Activated T-cell treated with anti-CD3 and anti-CD28 coated beads, Interleukin-2, amount 50 U/mL, for 72 hours (primary cell): ENCODE measurements at regions not wholly inside any gene's neighbourhood (a gene's known extent, or its start where the extent isn't known, plus 50 kb on each side); places are given as distances from the start of the nearest gene placed in this dataset.

Experiments
- ATAC-seq, 2 donors: fragments of 150-1000 bp; cut with Tn5 transposase; replicated peaks in 1 of 2; 2 replicates each; pipeline ENCODE4 v1.10.0; 2021; ENCODE audit warnings: moderate library complexity in 2 of 2, mild to moderate bottlenecking in 1 of 2
- DNase-seq, 2 donors: peaks; one replicate each; pipeline ENCODE4 v3.0.0; 2021 to 2022; ENCODE audit warnings: mixed read lengths in 1 of 2
- H3K27ac Mint-ChIP-seq: one replicate; pipeline ENCODE4 v1.8.0; 2022; ENCODE audit warnings: mild to moderate bottlenecking, moderate library complexity, mixed read lengths
- H3K27me3 Mint-ChIP-seq: one replicate; pipeline ENCODE4 v1.8.0; 2022; ENCODE audit warnings: low read depth, mixed read lengths
- H3K36me3 Mint-ChIP-seq, 2 donors: one replicate each; pipeline ENCODE4 v1.8.0; 2022; ENCODE audit warnings: mixed read lengths in 2 of 2, mild to moderate bottlenecking in 1 of 2; ENCODE audit not compliant: insufficient read depth in 2 of 2
- H3K4me1 Mint-ChIP-seq: one replicate; pipeline ENCODE4 v1.8.0; 2022; ENCODE audit warnings: low read depth, mixed read lengths
- H3K4me3 Mint-ChIP-seq, 2 donors: one replicate each; pipeline ENCODE4 v1.8.0; 2022; ENCODE audit warnings: mild to moderate bottlenecking in 2 of 2, mixed read lengths in 2 of 2, moderate library complexity in 2 of 2
- H3K9me3 Mint-ChIP-seq, 2 donors: one replicate each; pipeline ENCODE4 v1.8.0; 2022; ENCODE audit warnings: mixed read lengths in 2 of 2

- H3K4me3 Mint-ChIP-seq = no peak overlapping the region
- H3K27ac Mint-ChIP-seq = no peak overlapping the region
- DNase-seq = no peak
- H3K27me3 Mint-ChIP-seq = peaks cover 31% of the 10 kb centered on the region
- no peaks in the 10 kb centered on the region for H3K36me3 Mint-ChIP-seq
- ATAC-seq = no peak
- no peaks in the 10 kb centered on the region for H3K9me3 Mint-ChIP-seq
- H3K4me1 Mint-ChIP-seq = no peaks in the 10 kb centered on the region
These were observed 347.5 kb downstream of the PREX1 start for GRCh38 chr20:48480216-48480772.

- DNase-seq = no peak
- no peak overlapping the region for H3K27ac Mint-ChIP-seq
- no peaks in the 10 kb centered on the region for H3K36me3 Mint-ChIP-seq
- H3K4me1 Mint-ChIP-seq = no peaks in the 10 kb centered on the region
- no peaks in the 10 kb centered on the region for H3K9me3 Mint-ChIP-seq
- no peak for ATAC-seq
- H3K4me3 Mint-ChIP-seq = no peak overlapping the region
- H3K27me3 Mint-ChIP-seq = peaks cover 23% of the 10 kb centered on the region
These were observed 348.8 kb downstream of the PREX1 start for GRCh38 chr20:48478806-48479585.

GRCh38 chr20:48478370-48478769 is 349.4 kb downstream of the PREX1 start:
- Mint-ChIP-seq H3K4me3 (no peak overlapping the region), H3K36me3 (no peaks in the 10 kb centered on the region), H3K4me1 (no peaks in the 10 kb centered on the region), H3K27ac (no peak overlapping the region), H3K27me3 (peaks cover 23% of the 10 kb centered on the region), H3K9me3 (no peaks in the 10 kb centered on the region)
- no peak for ATAC-seq
- no peak for DNase-seq

- Mint-ChIP-seq H3K9me3 (no peaks in the 10 kb centered on the region), H3K4me3 (no peak overlapping the region), H3K27ac (no peak overlapping the region), H3K27me3 (peaks cover 23% of the 10 kb centered on the region), H3K36me3 (no peaks in the 10 kb centered on the region), H3K4me1 (no peaks in the 10 kb centered on the region)
- ATAC-seq (no peak), DNase-seq (no peak)
These were observed 350.9 kb downstream of the PREX1 start for GRCh38 chr20:48476854-48477253.

GRCh38 chr20:48474022-48474421 is 353.8 kb downstream of the PREX1 start:
- Mint-ChIP-seq H3K4me1 (no peaks in the 10 kb centered on the region), H3K36me3 (no peaks in the 10 kb centered on the region), H3K4me3 (no peak overlapping the region), H3K9me3 (no peaks in the 10 kb centered on the region), H3K27me3 (peaks cover 2% of the 10 kb centered on the region), H3K27ac (no peak overlapping the region)
- DNase-seq (no peak), ATAC-seq (no peak)

GRCh38 chr20:48471759-48472408 is 355.9 kb downstream of the PREX1 start:
- DNase-seq (no peak), ATAC-seq (no peak)
- no peaks in the 10 kb centered on the region for H3K27me3 Mint-ChIP-seq
- no peaks in the 10 kb centered on the region for H3K36me3 Mint-ChIP-seq
- no peak overlapping the region for H3K27ac Mint-ChIP-seq
- H3K9me3 Mint-ChIP-seq = no peaks in the 10 kb centered on the region
- H3K4me1 Mint-ChIP-seq = no peaks in the 10 kb centered on the region
- no peak overlapping the region for H3K4me3 Mint-ChIP-seq

GRCh38 chr20:48471176-48471575 is 356.6 kb downstream of the PREX1 start:
- Mint-ChIP-seq H3K27ac (no peak overlapping the region), H3K4me1 (no peaks in the 10 kb centered on the region), H3K36me3 (no peaks in the 10 kb centered on the region), H3K9me3 (no peaks in the 10 kb centered on the region), H3K27me3 (no peaks in the 10 kb centered on the region), H3K4me3 (no peak overlapping the region)
- DNase-seq (no peak), ATAC-seq (no peak)

GRCh38 chr20:48470141-48470540 is 357.7 kb downstream of the PREX1 start:
- H3K4me3 Mint-ChIP-seq = no peak overlapping the region
- no peak overlapping the region for H3K27ac Mint-ChIP-seq
- no peaks in the 10 kb centered on the region for H3K36me3 Mint-ChIP-seq
- no peak for DNase-seq
- no peak for ATAC-seq
- H3K9me3 Mint-ChIP-seq = no peaks in the 10 kb centered on the region
- no peaks in the 10 kb centered on the region for H3K4me1 Mint-ChIP-seq
- H3K27me3 Mint-ChIP-seq = no peaks in the 10 kb centered on the region

- H3K4me3 Mint-ChIP-seq = no peak overlapping the region
- no peak overlapping the region for H3K27ac Mint-ChIP-seq
- H3K9me3 Mint-ChIP-seq = no peaks in the 10 kb centered on the region
- no peaks in the 10 kb centered on the region for H3K4me1 Mint-ChIP-seq
- ATAC-seq (no peak), DNase-seq (no peak)
- no peaks in the 10 kb centered on the region for H3K27me3 Mint-ChIP-seq
- H3K36me3 Mint-ChIP-seq = no peaks in the 10 kb centered on the region
These were observed 358.8 kb downstream of the PREX1 start for GRCh38 chr20:48469026-48469425.

GRCh38 chr20:48468571-48468970 is 359.2 kb downstream of the PREX1 start:
- DNase-seq (no peak), ATAC-seq (no peak)
- Mint-ChIP-seq H3K27me3 (no peaks in the 10 kb centered on the region), H3K9me3 (no peaks in the 10 kb centered on the region), H3K4me3 (no peak overlapping the region), H3K36me3 (no peaks in the 10 kb centered on the region), H3K27ac (no peak overlapping the region), H3K4me1 (no peaks in the 10 kb centered on the region)

- DNase-seq (peak; percentile 6 to 23), ATAC-seq (peak; percentile 40 to 49)
- H3K27me3 Mint-ChIP-seq = no peaks in the 10 kb centered on the region
- no peaks in the 10 kb centered on the region for H3K9me3 Mint-ChIP-seq
- H3K27ac Mint-ChIP-seq = no peak overlapping the region
- no peaks in the 10 kb centered on the region for H3K4me1 Mint-ChIP-seq
- H3K4me3 Mint-ChIP-seq = no peak overlapping the region
- H3K36me3 Mint-ChIP-seq = no peaks in the 10 kb centered on the region
These were observed 360.2 kb downstream of the PREX1 start for GRCh38 chr20:48467622-48468021.

GRCh38 chr20:48465271-48465670 is 362.5 kb downstream of the PREX1 start:
- Mint-ChIP-seq H3K4me3 (no peak overlapping the region), H3K36me3 (no peaks in the 10 kb centered on the region), H3K9me3 (no peaks in the 10 kb centered on the region), H3K27me3 (peaks cover 6% of the 10 kb centered on the region), H3K27ac (no peak overlapping the region), H3K4me1 (no peaks in the 10 kb centered on the region)
- ATAC-seq = no peak
- DNase-seq = no peak

GRCh38 chr20:48463916-48464315 is 363.9 kb downstream of the PREX1 start:
- peaks cover 6% of the 10 kb centered on the region for H3K27me3 Mint-ChIP-seq
- H3K4me1 Mint-ChIP-seq = no peaks in the 10 kb centered on the region
- ATAC-seq (no peak), DNase-seq (no peak)
- H3K27ac Mint-ChIP-seq = no peak overlapping the region
- no peak overlapping the region for H3K4me3 Mint-ChIP-seq
- no peaks in the 10 kb centered on the region for H3K9me3 Mint-ChIP-seq
- no peaks in the 10 kb centered on the region for H3K36me3 Mint-ChIP-seq
